ENCODE measurements at regions not wholly inside any gene's neighbourhood (a gene's known extent, or its start where the extent isn't known, plus 50 kb on each side); places are given as distances from the start of the nearest gene placed in this dataset.

GRCh38 chr1:240030236-240030635 lies 61.4 kb upstream of the FMN2 start:
- DNase-seq (ENCODE audit: low read depth in 2 of 2), result peak; percentile 62 to 63

GRCh38 chr1:240031009-240031408 lies 60.7 kb upstream of the FMN2 start:
- peak; percentile 73 to 76 for DNase-seq (ENCODE audit: low read depth in 2 of 2)

GRCh38 chr1:240031414-240031813 lies 60.3 kb upstream of the FMN2 start:
- DNase-seq (ENCODE audit: low read depth in 2 of 2), result peak in 1 of 2 experiments; percentile 23

- DNase-seq (ENCODE audit: low read depth in 2 of 2), result no peak
These were observed 58.3 kb upstream of the FMN2 start for GRCh38 chr1:240033406-240033805.

GRCh38 chr1:240036526-240036925 lies 55.2 kb upstream of the FMN2 start:
- DNase-seq (ENCODE audit: low read depth in 2 of 2), result no peak

All from fibroblast of skin of left biceps (primary cell).